ENCODE measurements at regions not wholly inside any gene's neighbourhood (a gene's known extent, or its start where the extent isn't known, plus 50 kb on each side); places are given as distances from the start of the nearest gene placed in this dataset.

- no peaks in the 10 kb centered on the region for H3K4me1 ChIP-seq
- TF ChIP-seq POLR2A (IDR thresholded peaks at IDR 0.05) (no peak), CTCF (IDR thresholded peaks at IDR 0.05) (no peak), EP300 (IDR thresholded peaks at IDR 0.05) (no peak), POLR2AphosphoS5 (IDR thresholded peaks at IDR 0.05) (no peak)
- no peaks in the 10 kb centered on the region for H3K9me3 ChIP-seq
- no peaks in the 10 kb centered on the region for H3K27me3 ChIP-seq
- WGBS, 2 donors (ENCODE audit: low coverage in 1 of 2), result 35 to 84% methylated on average over 2 of the region's 2 CpGs
- H3K27ac ChIP-seq, result no peak overlapping the region
- no peak overlapping the region for H3K4me3 ChIP-seq
- ATAC-seq, result no peak
- no peaks in the 10 kb centered on the region for H3K36me3 ChIP-seq
These were observed 736.3 kb upstream of the ACVR2A start for GRCh38 chr2:147108548-147108947.

- no peak for ATAC-seq
- TF ChIP-seq POLR2A (IDR thresholded peaks at IDR 0.05) (no peak), EP300 (IDR thresholded peaks at IDR 0.05) (no peak), CTCF (IDR thresholded peaks at IDR 0.05) (no peak), POLR2AphosphoS5 (IDR thresholded peaks at IDR 0.05) (no peak)
- WGBS, 2 donors (ENCODE audit: low coverage in 1 of 2), result 58 to 59% methylated on average over 5 of the region's 5 CpGs
- H3K4me1 ChIP-seq, result peaks cover 0 to 15% (median 0%) of the 10 kb centered on the region in 3 donors
- H3K36me3 ChIP-seq, result no peaks in the 10 kb centered on the region
- H3K27ac ChIP-seq, result no peak overlapping the region
- no peak overlapping the region for H3K4me3 ChIP-seq
- no peaks in the 10 kb centered on the region for H3K27me3 ChIP-seq
- H3K9me3 ChIP-seq, result no peaks in the 10 kb centered on the region
These were observed 742.7 kb upstream of the ACVR2A start for GRCh38 chr2:147101941-147102790.

- Histone ChIP-seq H3K27me3 (no peaks in the 10 kb centered on the region), H3K36me3 (no peaks in the 10 kb centered on the region)
- TF ChIP-seq CTCF (IDR thresholded peaks at IDR 0.05), result no peak
- TF ChIP-seq POLR2A (IDR thresholded peaks at IDR 0.05), result no peak
- TF ChIP-seq EP300 (IDR thresholded peaks at IDR 0.05), result no peak
- no peak for TF ChIP-seq POLR2AphosphoS5 (IDR thresholded peaks at IDR 0.05)
These were observed 744.3 kb upstream of the ACVR2A start for GRCh38 chr2:147100406-147101035.

GRCh38 chr2:147099845-147100244, 745.0 kb upstream of the ACVR2A start:
- H3K36me3 ChIP-seq, result no peaks in the 10 kb centered on the region
- 94 to 96% methylated on average over 2 of the region's 2 CpGs for WGBS, 2 donors (ENCODE audit: low coverage in 1 of 2)
- ATAC-seq, result no peak
- H3K9me3 ChIP-seq, result no peaks in the 10 kb centered on the region
- no peak overlapping the region for H3K4me3 ChIP-seq
- peaks cover 0 to 15% (median 0%) of the 10 kb centered on the region in 3 donors for H3K4me1 ChIP-seq
- H3K27ac ChIP-seq, result no peak overlapping the region
- no peak for TF ChIP-seq POLR2A (IDR thresholded peaks at IDR 0.05)
- no peak for TF ChIP-seq EP300 (IDR thresholded peaks at IDR 0.05)
- no peak for TF ChIP-seq CTCF (IDR thresholded peaks at IDR 0.05)
- TF ChIP-seq POLR2AphosphoS5 (IDR thresholded peaks at IDR 0.05), result no peak
- no peaks in the 10 kb centered on the region for H3K27me3 ChIP-seq

More at GRCh38 chr2:147100406-147101035, 744.3 kb upstream of the ACVR2A start:
- ATAC-seq, result peak; percentile 43
- Histone ChIP-seq H3K4me1 (peaks cover 0 to 15% (median 0%) of the 10 kb centered on the region in 3 donors), H3K4me3 (no peak overlapping the region), H3K27ac (no peak overlapping the region), H3K9me3 (no peaks in the 10 kb centered on the region)
